HepG2 (cell line): ENCODE measurements at regions not wholly inside any gene's neighbourhood (a gene's known extent, or its start where the extent isn't known, plus 50 kb on each side); places are given as distances from the start of the nearest gene placed in this dataset.

ENCODE experiments used
- ATAC-seq: fragments of 200-7000 bp; cut with Tn5 transposase; 3 replicates; pipeline ENCODE4 v1.9.1; 2020; ENCODE audit warnings: mild to moderate bottlenecking, moderate library complexity
- BruUV-seq: library from RNA; stranded (reverse); fragments of 400-500 nt; replicated peaks from 2 replicates; lab custom pipeline; 2021; lab: Mats Ljungman, UMichigan
- CTCF ChIA-PET: fragments of 300-600 bp; formaldehyde crosslinking; extraction: SDS; loops from one replicate; lab custom pipeline; 2021; ENCODE audit warnings: low total read pairs, inconsistent platforms, low intra/inter-chr PET ratio; lab: Yijun Ruan, JAX
- POLR2A ChIA-PET: fragments of 350-600 bp; sonication (Branson Sonifier 250); formaldehyde crosslinking; loops from one replicate; lab custom pipeline; 2020; ENCODE audit warnings: antibody characterized with exemption, inconsistent platforms; lab: Yijun Ruan, JAX
- DNase-seq: peaks from one replicate; pipeline ENCODE4 v3.0.0-alpha.2; 2015; ENCODE audit warnings: low spot score
- FAIRE-seq: peaks from 3 replicates; lab custom pipeline; 2011; peaks lifted over from hg19 to GRCh38; lab: Jason Lieb, UNC
- H2AFZ ChIP-seq: one replicate; pipeline ENCODE4 v1.6.1; 2011; ENCODE audit warnings: low read length, inconsistent platforms
- H3K27ac ChIP-seq: fragments of 300-600 bp; 3 replicates; pipeline ENCODE4 v1.8.0; 2011; ENCODE audit warnings: mixed run types, mild to moderate bottlenecking, mixed read lengths, low read length, inconsistent platforms; ENCODE audit not compliant: insufficient read depth; ENCODE audit errors: extremely low read length
- H3K27me3 ChIP-seq, 2 experiments: fragments of 200-600 bp in 1 of 2; 2 replicates in 1 of 2; 3 replicates in 1 of 2; pipeline versions ENCODE4 v1.6.0 to v1.8.0; 2011; ENCODE audit warnings: low read length in 2 of 2, mild to moderate bottlenecking in 2 of 2, moderate library complexity in 2 of 2, inconsistent platforms in 1 of 2; ENCODE audit not compliant: insufficient read depth in 2 of 2, control insufficient read depth in 1 of 2
- H3K36me3 ChIP-seq, 2 experiments: fragments of 200-600 bp in 1 of 2; replicated peaks in 1 of 2; 2 replicates in 1 of 2; 3 replicates in 1 of 2; pipeline versions ENCODE4 v1.5.1 to v1.8.0; 2011; ENCODE audit warnings: low read length in 2 of 2, inconsistent platforms in 1 of 2; ENCODE audit not compliant: insufficient read depth in 2 of 2, control insufficient read depth in 1 of 2
- H3K4me1 ChIP-seq: 2 replicates; pipeline ENCODE4 v1.5.1; 2012; ENCODE audit warnings: low read length, inconsistent platforms; ENCODE audit not compliant: insufficient read depth
- H3K4me2 ChIP-seq: 2 replicates; pipeline ENCODE4 v1.6.0; 2011; ENCODE audit warnings: low read depth, low read length, inconsistent platforms
- H3K4me3 ChIP-seq, 3 experiments: fragments of 200-600 bp in 1 of 3; sonication (generic), shearing (Covaris generic) in 1 of 3; replicated peaks in 1 of 3; 2 replicates each; pipeline ENCODE4 v1.5.1; 2011 to 2016; ENCODE audit warnings: low read length in 3 of 3, inconsistent platforms in 2 of 3, low read depth in 2 of 3, mild to moderate bottlenecking in 2 of 3, control low read depth in 1 of 3, mixed read lengths in 1 of 3; ENCODE audit not compliant: insufficient read depth in 1 of 3
- H3K79me2 ChIP-seq: one replicate; pipeline ENCODE4 v1.6.1; 2011; ENCODE audit warnings: low read length, inconsistent platforms; ENCODE audit not compliant: insufficient read depth
- H3K9ac ChIP-seq: 2 replicates; pipeline ENCODE4 v1.6.0; 2011; ENCODE audit warnings: mild to moderate bottlenecking, low read depth, low read length, inconsistent platforms; ENCODE audit not compliant: insufficient read depth
- H3K9me3 ChIP-seq: 2 replicates; pipeline ENCODE4 v1.5.1; 2012; ENCODE audit warnings: mild to moderate bottlenecking, low read length
- H4K20me1 ChIP-seq: 2 replicates; pipeline ENCODE4 v1.6.0; 2011; ENCODE audit warnings: inconsistent platforms, mild to moderate bottlenecking, low read length, moderate library complexity; ENCODE audit not compliant: insufficient read depth
- BCL6 ChIP-seq: IDR thresholded peaks from 2 replicates; pipeline ENCODE4 v1.6.1; 2016; ENCODE audit warnings: missing genetic modification reagents, missing compliant biosample characterization
- HDAC1 ChIP-seq: sonication (generic); formaldehyde crosslinking; IDR thresholded peaks from 2 replicates; pipeline ENCODE4 v1.5.1; 2020; ENCODE audit warnings: mild to moderate bottlenecking, missing genetic modification reagents
- HOXA7 ChIP-seq: sonication (generic); formaldehyde crosslinking; IDR thresholded peaks from 2 replicates; pipeline ENCODE4 v1.8.1; 2022; ENCODE audit warnings: mild to moderate bottlenecking, missing genetic modification reagents, moderate library complexity
- KAT7 ChIP-seq: IDR thresholded peaks from 2 replicates; pipeline ENCODE4 v1.6.1; 2018; ENCODE audit warnings: borderline replicate concordance, missing compliant biosample characterization
- MYPOP ChIP-seq: sonication (generic); formaldehyde crosslinking; IDR thresholded peaks from 2 replicates; pipeline ENCODE4 v1.8.1; 2023; ENCODE audit warnings: mild to moderate bottlenecking, moderate library complexity, missing genetic modification reagents
- NAIF1 ChIP-seq: sonication (generic); formaldehyde crosslinking; IDR thresholded peaks from 2 replicates; pipeline ENCODE4 v1.5.0; 2020; ENCODE audit warnings: mild to moderate bottlenecking, missing genetic modification reagents, borderline replicate concordance
- PRDM4 ChIP-seq: sonication (generic); formaldehyde crosslinking; IDR thresholded peaks from 2 replicates; pipeline ENCODE4 v1.9.0; 2021; ENCODE audit warnings: missing genetic modification reagents, borderline replicate concordance
- TARDBP ChIP-seq: sonication (generic); formaldehyde crosslinking; IDR thresholded peaks from 2 replicates; pipeline ENCODE4 v1.8.0; 2022; ENCODE audit warnings: mild to moderate bottlenecking, missing genetic modification reagents
- ZFP36 ChIP-seq: fragments of 150-350 bp; IDR thresholded peaks from 2 replicates; pipeline ENCODE4 v1.6.1; 2018; ENCODE audit warnings: borderline replicate concordance, low read length, low read depth; ENCODE audit not compliant: partially characterized antibody
- ZNF230 ChIP-seq: sonication (generic); formaldehyde crosslinking; IDR thresholded peaks from 2 replicates; pipeline ENCODE4 v1.4.0; 2020; ENCODE audit warnings: mild to moderate bottlenecking, missing genetic modification reagents
- ZNF432 ChIP-seq: sonication (generic); formaldehyde crosslinking; IDR thresholded peaks from 2 replicates; pipeline ENCODE4 v1.5.0; 2020; ENCODE audit warnings: missing genetic modification reagents, mild to moderate bottlenecking, borderline replicate concordance
- WGBS: methylation state at CpG from one replicate; pipeline ENCODE4 v1.1.6; 2017; ENCODE audit warnings: low lambda C conversion rate; 5-methylcytosine and 5-hydroxymethylcytosine counted together
- in situ Hi-C: cut with HindIII; loops from 2 replicates; pipeline ENCODE4 v1.10.0; 2017; ENCODE audit warnings: low pct_unique_long_range_greater_than_20kb; ENCODE audit not compliant: extremely low pct_ligation_motif_present
- intact Hi-C: fragments of 100-400 bp; cut with micrococcal nuclease; formaldehyde crosslinking; loops from one replicate; pipeline ENCODE4 v1.10.0; 2022; ENCODE audit not compliant: unreplicated experiment

- POLR2A ChIA-PET, result no interaction called here
- H3K27me3 ChIP-seq, result no peaks in the 10 kb centered on the region; a peak in 1 of 5 replicates
- 38% methylated on average over 2 of the region's 2 CpGs for WGBS
Observed at GRCh38 chr4:104592183-104592582, 97.5 kb upstream of the CXXC4 start.

More at GRCh38 chr4:104592183-104592582, 97.5 kb upstream of the CXXC4 start:
- Histone ChIP-seq H3K4me3 (no peak overlapping the region), H3K27ac (no peak overlapping the region), H4K20me1 (no peaks in the 10 kb centered on the region), H3K79me2 (no peaks in the 10 kb centered on the region), H3K4me2 (no peak overlapping the region), H3K9me3 (no peaks in the 10 kb centered on the region), H3K9ac (no peak overlapping the region), H3K36me3 (no peaks in the 10 kb centered on the region), H3K4me1 (no peaks in the 10 kb centered on the region), H2AFZ (no peak overlapping the region)
- CTCF ChIA-PET, result no interaction called here
- in situ Hi-C loops (no loop called here), intact Hi-C loops (no loop called here)
- TF ChIP-seq MYPOP (CRISPR knock-in tag), result no peak
- no peak for TF ChIP-seq KAT7 (CRISPR knock-in tag)
- no peak for TF ChIP-seq ZNF432 (CRISPR knock-in tag)
- no peak for TF ChIP-seq PRDM4
- no peak for TF ChIP-seq HOXA7 (CRISPR knock-in tag)
- TF ChIP-seq HDAC1 (CRISPR knock-in tag), result no peak
- no peak for TF ChIP-seq NAIF1 (CRISPR knock-in tag)
- no peak for TF ChIP-seq TARDBP (CRISPR knock-in tag)
- no peak for TF ChIP-seq ZNF230 (CRISPR knock-in tag)
- no peak for TF ChIP-seq BCL6 (CRISPR knock-in tag)
- no peak for TF ChIP-seq ZFP36
- FAIRE-seq (no peak), DNase-seq (no peak), ATAC-seq (no peak)
- BruUV-seq, result no TSS peak
